Activated naive CD8-positive, alpha-beta T cell treated with anti-CD3 and anti-CD28 coated beads, Interleukin-2, amount 50 U/mL, for 16 hours (primary cell): ENCODE measurements at regions not wholly inside any gene's neighbourhood (a gene's known extent, or its start where the extent isn't known, plus 50 kb on each side); places are given as distances from the start of the nearest gene placed in this dataset.
"Not testable (repeated sequence)": the region's sequence is repeated elsewhere in the genome, so short reads cannot be mapped to it uniquely, and the experiment has no call there.

ENCODE experiments used
- DNase-seq: peaks from one replicate; pipeline ENCODE4 v3.0.0-alpha.2; 2020; ENCODE audit warnings: low read depth, low spot score

DNA sequence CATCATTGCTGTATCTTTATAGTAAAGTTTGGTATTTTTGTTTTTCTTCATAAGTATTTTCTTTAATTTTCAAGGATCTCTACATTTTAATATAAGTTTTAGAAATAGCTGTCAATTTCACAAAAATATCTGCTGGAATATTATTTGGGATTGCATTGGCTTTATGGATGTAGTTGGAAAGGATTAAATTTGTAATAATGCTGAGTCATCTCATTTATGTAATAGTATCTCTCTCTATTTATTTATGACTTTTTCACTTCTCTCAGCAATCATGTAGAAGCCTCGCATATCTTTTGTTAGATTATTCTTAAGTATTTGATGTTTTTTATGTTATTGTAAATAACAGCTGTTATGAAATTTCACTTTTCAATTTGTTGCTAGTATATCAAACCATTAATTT is 223.1 kb upstream of the POGK start:
- no peak for DNase-seq

DNA sequence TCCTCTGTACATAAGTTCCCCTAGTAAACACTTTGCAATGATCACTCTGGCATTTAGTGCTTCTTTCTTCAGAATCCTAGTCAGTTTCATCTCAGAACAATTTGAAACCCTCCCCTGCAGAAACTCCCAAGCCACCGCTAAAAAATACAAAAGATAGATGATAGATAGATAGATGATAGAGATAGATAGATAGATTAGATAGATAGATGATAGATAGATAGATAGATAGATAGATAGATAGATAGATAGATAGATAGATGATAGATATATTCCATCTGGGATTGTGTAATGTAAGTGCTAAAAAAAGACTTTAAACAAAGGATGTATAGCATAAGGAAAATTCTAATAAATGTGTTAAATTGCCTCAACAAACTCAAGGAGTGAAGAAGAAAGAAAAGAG is 212.6 kb upstream of the POGK start:
- DNase-seq = no peak

- no peak for DNase-seq
These were observed 211.7 kb upstream of the POGK start for GRCh38 chr1:166627558-166627957.

DNA sequence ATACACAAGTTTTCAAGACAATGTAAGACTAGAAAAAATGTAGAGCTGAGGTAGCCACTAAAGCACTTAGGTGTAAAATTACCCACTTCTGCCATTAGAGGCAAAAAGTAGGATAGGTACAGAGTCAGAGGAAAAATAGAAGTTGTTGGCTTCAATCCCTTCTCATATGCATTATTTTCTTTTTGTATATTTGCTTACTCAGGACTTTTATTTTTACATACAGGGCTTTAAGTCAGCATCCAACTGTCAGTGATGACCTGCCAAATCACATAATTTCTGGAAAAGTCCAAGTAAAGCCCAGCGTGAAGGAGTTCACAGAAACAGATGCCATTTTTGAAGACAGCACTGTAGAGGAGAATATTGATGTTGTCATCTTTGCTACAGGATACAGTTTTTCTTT is 211.0 kb upstream of the POGK start:
- no peak for DNase-seq

DNA sequence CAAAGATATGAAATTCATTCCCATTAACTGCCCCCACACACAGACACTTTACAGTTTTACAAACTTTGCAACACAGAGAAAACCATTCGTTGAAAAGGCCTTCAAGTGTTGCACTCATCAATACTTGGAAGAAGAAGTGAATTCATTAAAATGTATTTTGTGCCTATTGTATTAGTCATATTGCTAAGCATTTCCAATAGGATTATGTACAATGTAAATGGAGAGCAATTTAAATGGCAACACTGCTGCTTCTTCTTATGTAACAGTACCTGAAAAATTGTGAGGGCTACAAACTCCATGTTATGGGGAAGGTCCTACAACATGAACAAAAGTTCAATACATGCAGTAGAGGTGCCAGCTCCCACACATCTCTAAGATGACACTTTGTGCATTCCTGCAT is 209.3 kb upstream of the POGK start:
- no peak for DNase-seq

DNA sequence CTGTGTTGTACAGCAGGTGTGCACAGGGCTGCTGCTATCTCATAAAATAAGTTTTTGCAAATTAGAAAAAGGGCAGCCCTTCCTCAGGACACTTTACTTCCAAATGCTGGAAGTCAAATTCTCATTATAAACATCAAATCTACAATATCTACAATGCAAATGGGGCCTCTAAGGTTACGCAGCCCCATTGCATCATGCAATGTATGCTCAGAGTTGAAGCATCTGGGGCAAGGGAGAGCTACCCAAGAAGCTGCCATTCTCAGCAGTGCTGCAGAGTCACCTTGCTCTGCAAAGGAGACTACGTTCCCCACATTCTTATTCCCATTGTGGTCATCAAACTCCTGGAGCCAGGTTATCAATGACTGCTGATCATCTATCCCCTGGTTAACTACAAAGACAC is 208.9 kb upstream of the POGK start:
- no peak for DNase-seq

GRCh38 chr1:166638137-166638536 is 201.1 kb upstream of the POGK start:
- DNase-seq = no peak

- DNase-seq = not testable (repeated sequence)
These were observed 182.0 kb upstream of the POGK start for GRCh38 chr1:166657228-166657627.

- not testable (repeated sequence) for DNase-seq
These were observed 172.5 kb upstream of the POGK start for GRCh38 chr1:166666790-166667189.

GRCh38 chr1:166667600-166667999 is 171.7 kb upstream of the POGK start:
- not testable (repeated sequence) for DNase-seq

DNA sequence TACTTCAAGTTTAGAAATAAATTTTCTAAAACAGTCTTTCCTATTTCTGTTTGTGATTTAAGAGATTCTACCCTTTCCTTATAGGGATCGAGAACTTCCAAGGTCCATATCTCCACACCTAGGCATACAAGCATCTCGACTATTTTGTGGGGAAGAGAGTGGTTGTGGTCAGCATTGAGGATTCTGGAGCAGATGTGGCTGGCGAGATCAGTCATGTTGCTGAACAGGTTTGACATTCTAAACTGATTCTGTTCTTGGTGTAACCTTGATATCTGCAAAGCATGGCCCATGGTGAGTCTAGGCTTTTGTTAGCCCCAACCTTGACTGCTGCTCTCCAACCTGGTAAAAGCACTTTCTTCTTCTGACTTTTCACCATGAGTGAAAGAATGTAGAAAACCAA is 167.6 kb upstream of the POGK start:
- no peak for DNase-seq

- DNase-seq = no peak
These were observed 165.6 kb upstream of the POGK start for GRCh38 chr1:166673722-166674121.

DNA sequence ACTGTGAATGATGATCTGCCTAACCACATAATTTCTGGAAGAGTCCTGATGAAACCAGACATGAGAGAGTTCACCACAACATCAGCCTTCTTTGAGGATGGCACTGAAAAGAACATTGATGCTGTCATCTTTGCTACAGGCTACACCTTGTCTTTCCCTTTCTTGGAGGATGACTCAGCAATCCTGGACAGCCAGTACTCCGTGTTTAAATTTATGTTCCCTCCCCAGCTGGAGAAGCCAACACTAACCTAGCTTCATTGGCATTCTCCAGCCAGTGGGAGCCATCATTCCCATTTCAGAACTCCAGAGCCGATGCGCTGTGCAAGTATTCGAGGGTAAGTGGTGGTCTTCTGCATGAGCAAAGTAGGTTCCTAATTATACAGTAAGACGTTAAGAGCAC is 164.1 kb upstream of the POGK start:
- no peak for DNase-seq

DNA sequence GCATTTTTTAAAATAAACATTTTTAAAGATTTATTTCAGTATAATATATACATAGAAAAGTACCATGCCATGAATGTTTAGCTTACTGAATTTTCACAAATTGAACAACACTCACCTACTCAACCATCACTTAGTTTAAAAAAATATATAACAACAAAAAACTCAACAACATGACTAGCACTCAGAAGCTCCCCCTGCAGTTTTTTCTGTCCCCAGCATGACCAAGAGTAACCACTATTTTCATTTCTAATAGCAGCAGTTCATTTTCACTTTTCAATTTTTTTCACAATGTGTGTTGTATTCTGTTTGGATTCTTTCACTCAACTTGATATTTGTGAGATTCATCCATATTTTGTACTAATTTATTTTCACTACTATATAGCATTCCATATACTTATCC is 162.3 kb upstream of the POGK start:
- DNase-seq = no peak

GRCh38 chr1:166679369-166679768 is 159.9 kb upstream of the POGK start:
- no peak for DNase-seq

GRCh38 chr1:166682588-166682987 is 156.7 kb upstream of the POGK start:
- DNase-seq = no peak

DNA sequence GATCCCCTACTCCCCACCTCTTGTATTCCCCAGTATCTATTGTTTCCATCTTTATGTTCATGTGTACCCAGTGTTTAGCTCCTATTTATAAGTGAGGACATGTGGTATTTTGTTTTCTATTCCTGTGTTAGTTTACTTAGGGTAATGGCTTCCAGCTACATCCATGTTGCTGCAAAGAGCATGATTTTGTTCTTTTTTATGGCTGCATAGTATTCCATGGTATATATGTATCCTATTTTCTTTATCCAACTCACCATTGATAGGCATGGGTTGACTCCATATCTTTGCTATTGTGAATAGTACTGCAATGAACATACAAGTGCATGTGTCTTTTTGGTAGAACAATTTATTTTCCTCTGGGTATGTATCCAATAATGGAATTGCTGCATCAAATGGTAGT is 154.6 kb upstream of the POGK start:
- DNase-seq = not testable (repeated sequence)

GRCh38 chr1:166685200-166685599 is 154.1 kb upstream of the POGK start:
- no peak for DNase-seq

DNA sequence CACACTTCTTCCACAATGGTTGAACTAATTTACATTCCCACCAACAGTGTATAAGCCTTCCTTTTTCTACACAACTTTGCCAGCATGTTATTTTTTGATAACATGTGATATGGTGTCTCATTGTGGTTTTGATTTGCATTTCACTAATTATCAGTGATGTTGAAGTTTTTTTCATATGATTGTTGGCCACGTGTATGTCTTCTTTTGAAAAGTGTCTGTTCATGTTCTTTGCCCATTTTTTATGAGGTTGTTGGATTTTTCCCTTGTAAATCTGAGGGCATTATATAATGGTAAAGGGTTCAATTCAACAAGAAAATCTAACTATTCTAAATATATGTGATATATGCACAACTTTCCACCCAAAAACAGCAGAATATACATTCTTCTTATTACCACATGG is 153.4 kb upstream of the POGK start:
- DNase-seq = not testable (repeated sequence)

- DNase-seq = not testable (repeated sequence)
These were observed 148.7 kb upstream of the POGK start for GRCh38 chr1:166690596-166690995.

DNA sequence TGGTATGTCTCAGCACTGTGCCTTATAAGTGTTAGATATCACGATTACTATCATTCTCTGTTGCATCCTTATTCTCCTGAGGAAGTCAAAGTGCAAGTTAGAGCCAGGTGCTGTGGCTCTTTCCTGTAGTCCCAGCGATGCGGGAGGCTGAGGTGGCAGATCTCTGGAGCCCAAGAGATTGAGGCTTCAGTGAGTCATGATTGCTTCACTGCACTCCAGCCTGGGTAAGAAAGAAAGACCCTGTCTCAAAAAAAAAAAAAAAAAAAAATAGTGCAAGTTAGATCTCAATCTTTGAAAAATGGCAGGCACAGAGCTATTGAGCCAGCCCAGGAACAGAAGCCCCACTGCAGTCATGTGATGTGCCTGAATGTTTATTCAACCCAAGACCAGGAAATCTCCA is 147.8 kb upstream of the POGK start:
- DNase-seq = no peak

GRCh38 chr1:166692346-166692745 is 146.9 kb upstream of the POGK start:
- DNase-seq = no peak

DNA sequence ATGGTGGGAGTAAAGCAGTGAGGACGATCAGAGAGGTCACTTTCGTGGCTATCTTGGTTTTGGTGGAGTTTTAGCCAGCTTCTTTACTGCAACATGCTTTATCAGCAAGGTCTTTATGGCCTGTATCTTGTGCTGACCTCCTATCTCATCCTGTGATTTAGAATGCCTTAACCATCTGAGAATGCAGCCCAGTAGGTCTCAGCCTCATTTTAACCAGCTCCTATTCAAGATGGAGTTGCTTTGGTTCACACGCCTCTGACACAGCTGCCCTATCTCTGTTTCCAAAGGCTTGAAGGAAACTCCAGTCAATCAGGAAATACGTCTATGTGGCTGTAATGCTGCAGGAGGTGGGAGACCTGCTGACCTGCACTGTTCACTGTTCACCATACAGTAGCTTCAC is 146.1 kb upstream of the POGK start:
- DNase-seq = no peak

DNA sequence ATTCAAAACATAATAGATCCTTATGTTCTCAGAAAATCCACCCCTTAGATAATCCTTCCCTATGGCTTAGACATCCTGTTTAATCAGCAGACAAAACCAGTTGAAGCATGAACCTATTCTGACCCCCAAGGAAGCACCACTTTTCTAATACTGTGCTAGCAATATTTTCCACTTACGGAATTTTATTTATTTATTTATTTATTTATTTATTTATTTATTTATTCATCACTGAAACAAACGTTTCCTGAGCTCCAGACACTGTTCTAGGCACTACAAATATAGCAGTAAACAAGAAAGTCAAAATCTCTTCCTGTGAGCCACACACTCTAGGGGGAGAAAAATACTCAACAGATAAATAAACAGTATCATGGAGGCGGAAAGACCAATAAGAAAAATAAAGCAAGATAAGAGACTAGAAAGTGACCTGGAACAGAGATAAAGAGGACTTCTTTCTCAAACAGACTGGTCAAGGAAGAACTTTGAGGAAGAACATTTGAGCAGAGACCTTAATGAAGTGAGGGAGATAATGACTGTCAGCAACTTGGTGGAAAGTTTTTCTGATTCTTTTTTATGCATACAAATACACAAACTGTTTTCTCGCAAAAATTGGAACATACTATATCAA is 145.5 kb upstream of the POGK start:
- DNase-seq = no peak
